ENCODE measurements at regions not wholly inside any gene's neighbourhood (a gene's known extent, or its start where the extent isn't known, plus 50 kb on each side); places are given as distances from the start of the nearest gene placed in this dataset.

- TF ChIP-seq POLR2A (IDR thresholded peaks at IDR 0.05; ENCODE audit: low read depth, low read length) (no peak), TAF1 (IDR thresholded peaks at IDR 0.05; ENCODE audit: borderline replicate concordance, low read depth, low read length) (no peak)
These were observed 342.2 kb downstream of the ETNK1 start for GRCh38 chr12:22967171-22967570.
